HEK293T (cell line): ENCODE measurements at regions not wholly inside any gene's neighbourhood (a gene's known extent, or its start where the extent isn't known, plus 50 kb on each side); places are given as distances from the start of the nearest gene placed in this dataset.

ENCODE experiments used
- ARNT ChIP-seq: fragments of 450-650 bp; IDR thresholded peaks from 2 replicates; pipeline ENCODE4 v1.6.1; 2017; ENCODE audit warnings: mild to moderate bottlenecking
- BHLHE40 ChIP-seq: fragments of 450-650 bp; IDR thresholded peaks from 2 replicates; pipeline ENCODE4 v1.6.1; 2016; ENCODE audit warnings: mild to moderate bottlenecking, moderate library complexity, borderline replicate concordance
- CTBP1 ChIP-seq: fragments of 450-650 bp; IDR thresholded peaks from 2 replicates; pipeline ENCODE4 v1.6.1; 2016; ENCODE audit warnings: borderline replicate concordance
- ELF4 ChIP-seq: fragments of 450-650 bp; IDR thresholded peaks from 2 replicates; pipeline ENCODE4 v1.6.1; 2017; ENCODE audit warnings: antibody characterized with exemption
- FOXA1 ChIP-seq: fragments of 450-650 bp; IDR thresholded peaks from 2 replicates; pipeline ENCODE4 v1.6.1; 2016; ENCODE audit warnings: mild to moderate bottlenecking
- FOXK2 ChIP-seq: fragments of 450-650 bp; IDR thresholded peaks from 2 replicates; pipeline ENCODE4 v1.6.1; 2016; ENCODE audit warnings: mild to moderate bottlenecking
- FOXM1 ChIP-seq: fragments of 450-650 bp; IDR thresholded peaks from 2 replicates; pipeline ENCODE4 v1.6.1; 2017; ENCODE audit warnings: mild to moderate bottlenecking, borderline replicate concordance
- L3MBTL2 ChIP-seq: fragments of 450-650 bp; conservative IDR thresholded peaks from 2 replicates; pipeline ENCODE4 v1.6.1; 2016; ENCODE audit warnings: mild to moderate bottlenecking
- LEF1 ChIP-seq: fragments of 450-650 bp; IDR thresholded peaks from 2 replicates; pipeline ENCODE4 v1.6.1; 2017; ENCODE audit warnings: mild to moderate bottlenecking, borderline replicate concordance
- NFRKB ChIP-seq: fragments of 450-650 bp; IDR thresholded peaks from 2 replicates; pipeline ENCODE4 v1.6.1; 2016; ENCODE audit warnings: mild to moderate bottlenecking, moderate library complexity
- PKNOX1 ChIP-seq: fragments of 450-650 bp; IDR thresholded peaks from 2 replicates; pipeline ENCODE4 v1.6.1; 2016
- SP1 ChIP-seq: fragments of 450-650 bp; IDR thresholded peaks from 2 replicates; pipeline ENCODE4 v1.6.1; 2017
- SUZ12 ChIP-seq: fragments of 450-650 bp; IDR thresholded peaks from 2 replicates; pipeline ENCODE4 v1.6.1; 2016; ENCODE audit warnings: mild to moderate bottlenecking
- TARDBP ChIP-seq: fragments of 450-650 bp; IDR thresholded peaks from 2 replicates; pipeline ENCODE4 v1.6.1; 2016

GRCh38 chr6:158912655-158913054 lies 87.3 kb downstream of the RSPH3 start:
- TF ChIP-seq TARDBP (no peak), FOXA1 (no peak), SP1 (no peak), ELF4 (no peak), CTBP1 (no peak), FOXK2 (no peak), FOXM1 (no peak), LEF1 (no peak), NFRKB (no peak), SUZ12 (no peak), BHLHE40 (no peak), ARNT (no peak), PKNOX1 (no peak), L3MBTL2 (no peak)
